K562 (cell line): ENCODE measurements at regions not wholly inside any gene's neighbourhood (a gene's known extent, or its start where the extent isn't known, plus 50 kb on each side); places are given as distances from the start of the nearest gene placed in this dataset.

Experiments used
- ATAC-seq: fragments of 200-7000 bp; cut with Tn5 transposase; 3 replicates; pipeline ENCODE4 v1.9.1; 2020; ENCODE audit warnings: moderate library complexity
- BruUV-seq: library from RNA; stranded (reverse); fragments of 400-500 nt; replicated peaks from 2 replicates; lab custom pipeline; 2021; lab: Mats Ljungman, UMichigan
- CTCF ChIA-PET: fragments of 300-600 bp; formaldehyde crosslinking; extraction: SDS; loops from one replicate; lab custom pipeline; 2021; ENCODE audit warnings: low intra/inter-chr PET ratio; lab: Yijun Ruan, JAX
- POLR2A ChIA-PET: fragments of 300-600, 350-650 bp; sonication (Branson Sonifier 250); formaldehyde crosslinking; extraction: SDS; loops from one replicate; lab custom pipeline; 2021; ENCODE audit warnings: antibody characterized with exemption, inconsistent platforms; lab: Yijun Ruan, JAX
- DNase-seq, 4 experiments: peaks; one replicate each; pipeline versions ENCODE4 v3.0.0 to v3.0.0-alpha.2; 2011 to 2018; ENCODE audit warnings: low spot score in 3 of 4, mixed read lengths in 3 of 4; ENCODE audit errors: extremely low read depth in 1 of 4
- FAIRE-seq: peaks from 2 replicates; lab custom pipeline; 2011; peaks lifted over from hg19 to GRCh38; lab: Jason Lieb, UNC
- H2AFZ ChIP-seq: 2 replicates; pipeline ENCODE4 v1.6.0; 2011; ENCODE audit warnings: low read depth, low read length, control low read depth, inconsistent platforms
- H3K27ac ChIP-seq: fragments of 200-600 bp; 3 replicates; pipeline ENCODE4 v1.8.0; 2011; ENCODE audit warnings: low read depth, mild to moderate bottlenecking, control low read depth, inconsistent platforms, low read length, moderate library complexity, mixed read lengths; ENCODE audit errors: extremely low read depth
- H3K27me3 ChIP-seq, 2 experiments: fragments of 300-600 bp in 1 of 2; 2 replicates in 1 of 2; 3 replicates in 1 of 2; pipeline versions ENCODE4 v1.6.0 to v1.8.0; 2011; ENCODE audit warnings: inconsistent platforms in 2 of 2, low read length in 2 of 2, mild to moderate bottlenecking in 1 of 2, mixed read lengths in 1 of 2, moderate library complexity in 1 of 2; ENCODE audit not compliant: control insufficient read depth in 2 of 2, insufficient read depth in 2 of 2
- H3K36me3 ChIP-seq: fragments of 300-600 bp; 3 replicates; pipeline ENCODE4 v1.8.0; 2011; ENCODE audit warnings: mild to moderate bottlenecking, low read length, inconsistent platforms; ENCODE audit not compliant: control insufficient read depth, insufficient read depth
- H3K4me1 ChIP-seq, 2 experiments: fragments of 200-600 bp in 1 of 2; replicated peaks in 1 of 2; 2 replicates in 1 of 2; 3 replicates in 1 of 2; pipeline versions ENCODE4 v1.5.1 to v1.8.0; 2011; ENCODE audit warnings: inconsistent platforms in 2 of 2, low read length in 2 of 2, mild to moderate bottlenecking in 1 of 2, mixed read lengths in 1 of 2, moderate library complexity in 1 of 2; ENCODE audit not compliant: control insufficient read depth in 2 of 2, insufficient read depth in 2 of 2
- H3K4me2 ChIP-seq: 2 replicates; pipeline ENCODE4 v1.6.1; 2011; ENCODE audit warnings: low read length, control low read depth, inconsistent platforms, mixed read lengths; ENCODE audit not compliant: insufficient read depth
- H3K4me3 ChIP-seq: fragments of 200-600 bp; sonication (generic), shearing (Covaris generic); 2 replicates; pipeline ENCODE4 v1.5.1; 2016; ENCODE audit warnings: control low read depth, inconsistent platforms
- H3K79me2 ChIP-seq: fragments of 200-600 bp; 3 replicates; pipeline ENCODE4 v1.8.0; 2011; ENCODE audit warnings: low read length, inconsistent platforms; ENCODE audit not compliant: control insufficient read depth, insufficient read depth
- H3K9ac ChIP-seq, 2 experiments: 2 replicates each; pipeline versions ENCODE4 v1.6.0 to v1.6.1; 2011; ENCODE audit warnings: low read depth in 2 of 2, low read length in 2 of 2, control low read depth in 1 of 2, inconsistent platforms in 1 of 2, mild to moderate bottlenecking in 1 of 2, mixed read lengths in 1 of 2; ENCODE audit not compliant: insufficient read depth in 1 of 2
- H3K9me1 ChIP-seq: one replicate; pipeline ENCODE4 v1.6.0; 2011; ENCODE audit warnings: inconsistent platforms, mild to moderate bottlenecking, low read length, moderate library complexity; ENCODE audit not compliant: control insufficient read depth, insufficient read depth
- H3K9me3 ChIP-seq: replicated peaks from 2 replicates; pipeline ENCODE4 v1.5.1; 2011; ENCODE audit warnings: low read depth, low read length, inconsistent platforms; ENCODE audit not compliant: control insufficient read depth, insufficient read depth
- H4K20me1 ChIP-seq: replicated peaks from 2 replicates; pipeline ENCODE4 v1.6.1; 2011; ENCODE audit warnings: low read length, inconsistent platforms, mixed read lengths; ENCODE audit not compliant: control insufficient read depth, insufficient read depth
- CAMTA2 ChIP-seq: fragments of 250-450 bp; sonication (Bioruptor Pico); conservative IDR thresholded peaks from 2 replicates; pipeline ENCODE4 v1.5.1; 2022
- EZH2 ChIP-seq: IDR thresholded peaks from 2 replicates; pipeline ENCODE4 v1.6.1; 2012; ENCODE audit warnings: low read depth, mild to moderate bottlenecking, inconsistent platforms, low read length, borderline replicate concordance
- FIP1L1 ChIP-seq: fragments of 200-400 bp; formaldehyde crosslinking; IDR thresholded peaks from 2 replicates; pipeline ENCODE4 v1.6.1; 2018; ENCODE audit warnings: mild to moderate bottlenecking, low read depth, low read length; ENCODE audit not compliant: poor library complexity, severe bottlenecking
- MAFG ChIP-seq: fragments of 450-650 bp; conservative IDR thresholded peaks from 2 replicates; pipeline ENCODE4 v1.6.1; 2016; ENCODE audit warnings: missing genetic modification characterization, missing compliant biosample characterization
- MCM5 ChIP-seq: fragments of 450-650 bp; IDR thresholded peaks from 2 replicates; pipeline ENCODE4 v1.6.1; 2016; ENCODE audit warnings: low read depth
- MEIS2 ChIP-seq: fragments of 450-650 bp; IDR thresholded peaks from 2 replicates; pipeline ENCODE4 v1.6.1; 2014; ENCODE audit warnings: mild to moderate bottlenecking; ENCODE audit not compliant: partially characterized antibody
- NFYB ChIP-seq: IDR thresholded peaks from 2 replicates; pipeline ENCODE4 v1.6.1; 2011; ENCODE audit warnings: mild to moderate bottlenecking, moderate library complexity; ENCODE audit not compliant: insufficient read length; ENCODE audit errors: extremely low read depth
- POLR2H ChIP-seq: IDR thresholded peaks from 2 replicates; pipeline ENCODE4 v1.6.1; 2016; ENCODE audit warnings: missing genetic modification characterization, low read depth, mild to moderate bottlenecking, control low read depth, missing compliant biosample characterization, moderate library complexity
- PYGO2 ChIP-seq: fragments of 450-650 bp; IDR thresholded peaks from 2 replicates; pipeline ENCODE4 v1.6.1; 2016; ENCODE audit warnings: mild to moderate bottlenecking, missing genetic modification characterization, moderate library complexity, missing compliant biosample characterization
- RCOR1 ChIP-seq, 2 experiments: IDR thresholded peaks; 2 replicates each; pipeline ENCODE4 v1.6.1; 2012; ENCODE audit warnings: low read depth in 2 of 2, low read length in 2 of 2, borderline replicate concordance in 1 of 2, improper control_type of control experiment in 1 of 2
- ZNF57 ChIP-seq: fragments of 450-650 bp; formaldehyde crosslinking; IDR thresholded peaks from 2 replicates; pipeline ENCODE4 v1.4.0; 2020; ENCODE audit warnings: mild to moderate bottlenecking, moderate library complexity
- WGBS: fragments of 100-300 bp; shearing (Covaris generic); methylation state at CpG from one replicate; pipeline ENCODE4 v1.1.6; 2016; ENCODE audit warnings: low coverage, mixed read lengths; ENCODE audit not compliant: insufficient coverage; ENCODE audit errors: missing lambda C conversion rate; 5-methylcytosine and 5-hydroxymethylcytosine counted together
- in situ Hi-C: fragments of 300-500 bp; cut with MboI; formaldehyde crosslinking; loops from 4 replicates; pipeline ENCODE4 v1.15.0; 2018; ENCODE audit warnings: inconsistent platforms, mixed read lengths
- intact Hi-C: fragments of 100-400 bp; cut with micrococcal nuclease; formaldehyde crosslinking; loops from 2 replicates; pipeline ENCODE4 v1.14.2; 2022
- TF ChIP-seq, protein P1 (sequence below): sonication (generic); formaldehyde crosslinking; IDR thresholded peaks from 2 replicates; pipeline ENCODE4 v1.8.0; 2022; ENCODE audit warnings: missing genetic modification reagents, mild to moderate bottlenecking, borderline replicate concordance

DNA sequence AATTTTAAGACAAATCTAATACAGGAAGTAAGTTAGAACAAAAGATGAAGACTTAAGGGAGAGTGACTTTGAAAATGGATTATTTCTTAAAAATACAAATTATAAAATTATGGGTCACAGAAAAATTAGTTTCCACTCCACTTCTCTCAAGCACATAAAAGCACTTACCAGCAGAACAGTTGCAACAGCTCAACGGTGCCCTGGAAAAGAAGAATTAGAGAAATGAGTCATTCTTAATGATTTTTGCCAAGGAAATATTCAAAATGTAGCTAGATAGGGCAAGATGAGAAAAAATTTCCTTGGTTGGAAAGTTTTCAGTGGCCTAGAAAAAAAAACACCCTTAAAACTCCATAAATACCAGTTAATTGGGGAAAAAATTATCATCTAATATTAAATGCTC lies 2185.6 kb upstream of the CELF4 start:
- 6% methylated on average over 1 of the region's 1 CpG for WGBS
- ATAC-seq (no peak), FAIRE-seq (no peak), DNase-seq (no peak)
- in situ Hi-C loops, result no loop called here
- Histone ChIP-seq H3K9me1 (no peaks in the 10 kb centered on the region), H3K27me3 (no peaks in the 10 kb centered on the region), H3K79me2 (no peaks in the 10 kb centered on the region), H4K20me1 (no peaks in the 10 kb centered on the region), H3K4me1 (no peaks in the 10 kb centered on the region), H3K9ac (no peak overlapping the region), H3K27ac (no peak overlapping the region), H2AFZ (no peak overlapping the region), H3K4me3 (no peak overlapping the region), H3K9me3 (no peaks in the 10 kb centered on the region; the same call in 1 of the 2 replicates), H3K4me2 (no peak overlapping the region), H3K36me3 (no peaks in the 10 kb centered on the region)
- TF ChIP-seq POLR2H (tag) (no peak), FIP1L1 (no peak), CAMTA2 (no peak), EZH2 (no peak), NFYB (no peak), MCM5 (no peak), RCOR1 (IDR thresholded peaks at IDR 0.05; ENCODE audit: borderline replicate concordance in 1 of 2, low read depth in 2 of 2, low read length in 2 of 2) (no peak), ZNF57 (no peak), MAFG (no peak), PYGO2 (no peak), MEIS2 (no peak)
- TF ChIP-seq, protein P1, sequence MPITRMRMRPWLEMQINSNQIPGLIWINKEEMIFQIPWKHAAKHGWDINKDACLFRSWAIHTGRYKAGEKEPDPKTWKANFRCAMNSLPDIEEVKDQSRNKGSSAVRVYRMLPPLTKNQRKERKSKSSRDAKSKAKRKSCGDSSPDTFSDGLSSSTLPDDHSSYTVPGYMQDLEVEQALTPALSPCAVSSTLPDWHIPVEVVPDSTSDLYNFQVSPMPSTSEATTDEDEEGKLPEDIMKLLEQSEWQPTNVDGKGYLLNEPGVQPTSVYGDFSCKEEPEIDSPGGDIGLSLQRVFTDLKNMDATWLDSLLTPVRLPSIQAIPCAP (CRISPR knock-in tag), result no peak
- ChIA-PET POLR2A (no interaction called here), CTCF (no interaction called here)
- intact Hi-C loops, result no loop called here
- BruUV-seq, result no TSS peak
